ENCODE measurements at regions not wholly inside any gene's neighbourhood (a gene's known extent, or its start where the extent isn't known, plus 50 kb on each side); places are given as distances from the start of the nearest gene placed in this dataset.

- DNase-seq (ENCODE audit: low read depth), result peak; percentile 40
- TF ChIP-seq CTCF (IDR thresholded peaks at IDR 0.05; ENCODE audit: insufficient read depth, low read depth, low read length, missing control alignments), result peak; percentile 54
- H3K4me3 ChIP-seq (ENCODE audit: low read length), result no peak overlapping the region
These were observed 612.9 kb downstream of the PTPRU start for GRCh38 chr1:29849038-29849750.

GRCh38 chr1:29845910-29846309 is 609.6 kb downstream of the PTPRU start:
- TF ChIP-seq CTCF (IDR thresholded peaks at IDR 0.05; ENCODE audit: insufficient read depth, low read depth, low read length, missing control alignments), result no peak
- no peak for DNase-seq (ENCODE audit: low read depth)
- H3K4me3 ChIP-seq (ENCODE audit: low read length), result no peak overlapping the region

- H3K4me3 ChIP-seq (ENCODE audit: low read length), result no peak overlapping the region
- TF ChIP-seq CTCF (IDR thresholded peaks at IDR 0.05; ENCODE audit: insufficient read depth, low read depth, low read length, missing control alignments), result no peak
- no peak for DNase-seq (ENCODE audit: low read depth)
These were observed 605.8 kb downstream of the PTPRU start for GRCh38 chr1:29842130-29842529.

GRCh38 chr1:29839726-29840125 is 603.4 kb downstream of the PTPRU start:
- H3K4me3 ChIP-seq (ENCODE audit: low read length), result no peak overlapping the region
- no peak for DNase-seq (ENCODE audit: low read depth)
- TF ChIP-seq CTCF (IDR thresholded peaks at IDR 0.05; ENCODE audit: insufficient read depth, low read depth, low read length, missing control alignments), result no peak

- no peak for TF ChIP-seq CTCF (IDR thresholded peaks at IDR 0.05; ENCODE audit: insufficient read depth, low read depth, low read length, missing control alignments)
- no peak overlapping the region for H3K4me3 ChIP-seq (ENCODE audit: low read length)
- DNase-seq (ENCODE audit: low read depth), result no peak
These were observed 602.5 kb downstream of the PTPRU start for GRCh38 chr1:29838738-29839320.

- TF ChIP-seq CTCF (IDR thresholded peaks at IDR 0.05; ENCODE audit: insufficient read depth, low read depth, low read length, missing control alignments), result no peak
- no peak for DNase-seq (ENCODE audit: low read depth)
These were observed 600.6 kb downstream of the PTPRU start for GRCh38 chr1:29836651-29837646.

More at GRCh38 chr1:29836651-29837646, 600.6 kb downstream of the PTPRU start:
- no peak overlapping the region for H3K4me3 ChIP-seq (ENCODE audit: low read length)

Data from epithelial cell of esophagus (primary cell).